H9 (cell line): ENCODE measurements at regions not wholly inside any gene's neighbourhood (a gene's known extent, or its start where the extent isn't known, plus 50 kb on each side); places are given as distances from the start of the nearest gene placed in this dataset.

ENCODE experiments used
- DNase-seq: peaks from one replicate; pipeline ENCODE4 v3.0.0-alpha.2; 2017
- H2AFZ ChIP-seq: one replicate; pipeline ENCODE4 v1.6.1; 2013; ENCODE audit warnings: mild to moderate bottlenecking, low read length, control low read depth, moderate library complexity
- H2AK5ac ChIP-seq: 2 replicates; pipeline ENCODE4 v1.6.1; 2013; ENCODE audit warnings: low read length, control low read depth, mixed read lengths; ENCODE audit not compliant: insufficient read length
- H2BK120ac ChIP-seq: one replicate; pipeline ENCODE4 v1.6.1; 2013; ENCODE audit warnings: low read depth, mild to moderate bottlenecking, low read length, control low read depth, inconsistent platforms; ENCODE audit not compliant: poor library complexity, severe bottlenecking
- H2BK12ac ChIP-seq: 2 replicates; pipeline ENCODE4 v1.6.1; 2013; ENCODE audit warnings: low read length, control low read depth, mixed read lengths, low read depth; ENCODE audit not compliant: insufficient read length
- H2BK15ac ChIP-seq: 2 replicates; pipeline ENCODE4 v1.6.1; 2013; ENCODE audit warnings: low read depth, low read length, control low read depth
- H2BK20ac ChIP-seq: one replicate; pipeline ENCODE4 v1.6.1; 2013; ENCODE audit warnings: low read depth, mild to moderate bottlenecking, low read length, control low read depth, inconsistent platforms; ENCODE audit not compliant: poor library complexity, severe bottlenecking
- H2BK5ac ChIP-seq: 2 replicates; pipeline ENCODE4 v1.6.1; 2013; ENCODE audit warnings: low read length, control low read depth, mixed read lengths; ENCODE audit not compliant: insufficient read length
- H3K14ac ChIP-seq: 2 replicates; pipeline ENCODE4 v1.6.1; 2013; ENCODE audit warnings: low read length, control low read depth; ENCODE audit not compliant: insufficient read depth
- H3K18ac ChIP-seq: 2 replicates; pipeline ENCODE4 v1.6.1; 2013; ENCODE audit warnings: low read depth, mild to moderate bottlenecking, mixed read lengths, low read length, control low read depth; ENCODE audit not compliant: insufficient read length
- H3K23ac ChIP-seq: 2 replicates; pipeline ENCODE4 v1.6.1; 2013; ENCODE audit warnings: low read length, control low read depth, mixed read lengths, low read depth; ENCODE audit not compliant: insufficient read length
- H3K23me2 ChIP-seq: 2 replicates; pipeline ENCODE4 v1.6.1; 2013; ENCODE audit warnings: low read depth, mild to moderate bottlenecking, mixed read lengths, low read length, control low read depth; ENCODE audit not compliant: insufficient read length, poor library complexity, severe bottlenecking
- H3K27ac ChIP-seq: 2 replicates; pipeline ENCODE4 v1.5.1; 2013; ENCODE audit warnings: low read length, control low read depth, mixed read lengths, low read depth; ENCODE audit not compliant: insufficient read length
- H3K27me3 ChIP-seq: 2 replicates; pipeline ENCODE4 v1.6.1; 2013; ENCODE audit warnings: low read length, control low read depth, inconsistent platforms; ENCODE audit not compliant: insufficient read depth
- H3K4ac ChIP-seq: 2 replicates; pipeline ENCODE4 v1.6.1; 2013; ENCODE audit warnings: low read depth, mild to moderate bottlenecking, control low read depth, inconsistent platforms, low read length, moderate library complexity
- H3K4me1 ChIP-seq: 2 replicates; pipeline ENCODE4 v1.6.1; 2013; ENCODE audit warnings: low read length, control low read depth, inconsistent platforms; ENCODE audit not compliant: insufficient read depth
- H3K4me2 ChIP-seq: 2 replicates; pipeline ENCODE4 v1.6.1; 2013; ENCODE audit warnings: low read length, control low read depth, mixed read lengths; ENCODE audit not compliant: insufficient read length, insufficient read depth
- H3K56ac ChIP-seq: 2 replicates; pipeline ENCODE4 v1.6.1; 2013; ENCODE audit warnings: low read depth, mild to moderate bottlenecking, mixed read lengths, low read length, control low read depth; ENCODE audit not compliant: insufficient read length
- H3K79me1 ChIP-seq: 2 replicates; pipeline ENCODE4 v1.6.1; 2013; ENCODE audit warnings: low read depth, mild to moderate bottlenecking, moderate library complexity, low read length, control low read depth, inconsistent platforms; ENCODE audit not compliant: insufficient read depth, poor library complexity, severe bottlenecking
- H3K79me2 ChIP-seq: 2 replicates; pipeline ENCODE4 v1.6.1; 2013; ENCODE audit warnings: low read length, control low read depth, inconsistent platforms; ENCODE audit not compliant: insufficient read depth
- H3K9ac ChIP-seq: 2 replicates; pipeline ENCODE4 v1.6.1; 2013; ENCODE audit warnings: low read length, control low read depth, mixed read lengths; ENCODE audit not compliant: insufficient read length; ENCODE audit errors: extremely low read depth
- H3K9me3 ChIP-seq: one replicate; pipeline ENCODE4 v1.6.1; 2013; ENCODE audit warnings: low read depth, low read length, inconsistent platforms; ENCODE audit not compliant: control insufficient read depth
- H3T11ph ChIP-seq: one replicate; pipeline ENCODE4 v1.6.1; 2013; ENCODE audit warnings: mild to moderate bottlenecking, low read length, control low read depth, inconsistent platforms
- H4K20me1 ChIP-seq: one replicate; pipeline ENCODE4 v1.6.1; 2013; ENCODE audit not compliant: control insufficient read depth, insufficient read length, insufficient read depth
- H4K5ac ChIP-seq: 2 replicates; pipeline ENCODE4 v1.6.1; 2013; ENCODE audit warnings: low read depth, mild to moderate bottlenecking, mixed read lengths, low read length, control low read depth; ENCODE audit not compliant: insufficient read length
- H4K8ac ChIP-seq: replicated peaks from 2 replicates; pipeline ENCODE4 v1.6.1; 2013; ENCODE audit warnings: low read length, control low read depth, mixed read lengths, low read depth; ENCODE audit not compliant: insufficient read length
- H4K91ac ChIP-seq: 2 replicates; pipeline ENCODE4 v1.6.1; 2013; ENCODE audit warnings: low read depth, mild to moderate bottlenecking, moderate library complexity, mixed read lengths, low read length, control low read depth; ENCODE audit not compliant: insufficient read length
- H3K27ac Mint-ChIP-seq, 3 experiments: 2 replicates in 2 of 3; 3 replicates in 1 of 3; pipeline ENCODE4 v1.8.0; 2020 to 2021; ENCODE audit warnings: mixed read lengths in 3 of 3, mild to moderate bottlenecking in 1 of 3, moderate library complexity in 1 of 3
- H3K27me3 Mint-ChIP-seq: 2 replicates; pipeline ENCODE4 v1.8.0; 2021; ENCODE audit warnings: low read depth, mild to moderate bottlenecking, moderate library complexity, mixed read lengths
- H3K36me3 Mint-ChIP-seq, 3 experiments: 2 replicates in 2 of 3; 3 replicates in 1 of 3; pipeline ENCODE4 v1.8.0; 2020 to 2021; ENCODE audit warnings: low read depth in 3 of 3, mixed read lengths in 3 of 3; ENCODE audit not compliant: insufficient read depth in 1 of 3
- H3K4me1 Mint-ChIP-seq, 2 experiments: 2 replicates each; pipeline ENCODE4 v1.8.0; 2020; ENCODE audit warnings: mixed read lengths in 2 of 2
- H3K4me3 Mint-ChIP-seq, 2 experiments: 2 replicates in 1 of 2; 3 replicates in 1 of 2; pipeline ENCODE4 v1.8.0; 2020 to 2021; ENCODE audit warnings: mild to moderate bottlenecking in 2 of 2, mixed read lengths in 2 of 2, moderate library complexity in 1 of 2
- H3K9me3 Mint-ChIP-seq, 2 experiments: 2 replicates in 1 of 2; 3 replicates in 1 of 2; pipeline ENCODE4 v1.8.0; 2020; ENCODE audit warnings: mild to moderate bottlenecking in 2 of 2, mixed read lengths in 2 of 2, moderate library complexity in 1 of 2
- CTCF ChIP-seq: fragments of 200-600 bp; sonication (generic); conservative IDR thresholded peaks from 3 replicates; pipeline ENCODE4 v1.8.0; 2021; ENCODE audit warnings: antibody characterized with exemption, mild to moderate bottlenecking
- WGBS: extraction: QIAGEN DNeasy Blood & Tissue Kit; methylation state at CpG from one replicate; pipeline ENCODE4 v1.1.7; 2013; ENCODE audit warnings: missing lambda C conversion rate, low lambda C conversion rate, mixed read lengths; ENCODE audit not compliant: insufficient read length; ENCODE audit errors: extremely low coverage; 5-methylcytosine and 5-hydroxymethylcytosine counted together

GRCh38 chr1:194919146-194919545 lies 1689.1 kb downstream of the KCNT2 start:
- Mint-ChIP-seq H3K36me3 (no peaks in the 10 kb centered on the region), H3K27me3 (no peaks in the 10 kb centered on the region), H3K27ac (peak overlapping the region in 2 of 3 experiments; percentile 50 to 52; a peak in 2 of 7 replicates), H3K4me1 (peaks cover 2 to 3% of the 10 kb centered on the region in 2 experiments; a peak in 2 of 4 replicates), H3K4me3 (no peak overlapping the region), H3K9me3 (peaks cover 0 to 3% of the 10 kb centered on the region in 2 experiments; a peak in 1 of 5 replicates)
- H3K4me1 ChIP-seq = no peaks in the 10 kb centered on the region; the same call in 1 of the 2 replicates
- H3K79me1 ChIP-seq = no peaks in the 10 kb centered on the region
- no peak overlapping the region for H4K91ac ChIP-seq
- no peaks in the 10 kb centered on the region for H3K23me2 ChIP-seq
- no peak overlapping the region for H3K23ac ChIP-seq
- no peak overlapping the region for H2BK20ac ChIP-seq
- H2BK15ac ChIP-seq = no peak overlapping the region
- no peak overlapping the region for H3K56ac ChIP-seq
- H2BK12ac ChIP-seq = no peak overlapping the region
- H3K79me2 ChIP-seq = no peaks in the 10 kb centered on the region
- H2AK5ac ChIP-seq = no peak overlapping the region
- no peaks in the 10 kb centered on the region for H4K20me1 ChIP-seq
- no peak overlapping the region for H3K4me2 ChIP-seq
- no peak overlapping the region for H2AFZ ChIP-seq
- H3K14ac ChIP-seq = no peak overlapping the region
- H2BK120ac ChIP-seq = no peak overlapping the region
- no peaks in the 10 kb centered on the region for H3K27me3 ChIP-seq
- no peak overlapping the region for H4K5ac ChIP-seq
- WGBS = no CpG with 5 or more reads among the region's 5 CpGs
- no peak overlapping the region for H3K18ac ChIP-seq
- no peak overlapping the region for H4K8ac ChIP-seq
- H3T11ph ChIP-seq = no peak overlapping the region
- no peak for TF ChIP-seq CTCF
- no peak overlapping the region for H3K27ac ChIP-seq
- DNase-seq = no peak
- H3K9ac ChIP-seq = no peak overlapping the region
- no peak overlapping the region for H3K4ac ChIP-seq
- H2BK5ac ChIP-seq = no peak overlapping the region
- H3K9me3 ChIP-seq = no peaks in the 10 kb centered on the region
